ENCODE measurements at regions not wholly inside any gene's neighbourhood (a gene's known extent, or its start where the extent isn't known, plus 50 kb on each side); places are given as distances from the start of the nearest gene placed in this dataset.
"Not testable (repeated sequence)": the region's sequence is repeated elsewhere in the genome, so short reads cannot be mapped to it uniquely, and the experiment has no call there.

DNA sequence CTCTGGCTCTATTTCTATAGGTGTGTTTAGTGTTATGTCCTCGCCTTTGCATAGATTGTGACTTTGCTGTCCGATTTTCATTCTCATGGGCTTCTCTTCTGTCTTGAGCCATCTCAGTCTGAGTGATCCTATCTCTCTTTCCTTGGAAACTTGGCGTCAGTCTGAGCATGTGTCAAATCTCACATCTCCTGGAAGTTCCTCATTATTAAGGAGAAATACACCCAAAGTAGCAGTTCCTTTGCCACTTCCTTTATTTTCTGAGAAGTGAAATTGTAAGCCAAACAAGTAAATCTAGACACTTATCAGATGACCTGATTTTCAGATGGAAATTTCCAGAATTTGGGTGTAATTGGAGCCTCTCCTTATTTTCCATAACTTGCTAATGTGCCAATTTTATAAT, 126.9 kb upstream of the ANKH start:
- DNase-seq (ENCODE audit: low read depth in 4 of 4, low spot score in 3 of 4): no peak

DNA sequence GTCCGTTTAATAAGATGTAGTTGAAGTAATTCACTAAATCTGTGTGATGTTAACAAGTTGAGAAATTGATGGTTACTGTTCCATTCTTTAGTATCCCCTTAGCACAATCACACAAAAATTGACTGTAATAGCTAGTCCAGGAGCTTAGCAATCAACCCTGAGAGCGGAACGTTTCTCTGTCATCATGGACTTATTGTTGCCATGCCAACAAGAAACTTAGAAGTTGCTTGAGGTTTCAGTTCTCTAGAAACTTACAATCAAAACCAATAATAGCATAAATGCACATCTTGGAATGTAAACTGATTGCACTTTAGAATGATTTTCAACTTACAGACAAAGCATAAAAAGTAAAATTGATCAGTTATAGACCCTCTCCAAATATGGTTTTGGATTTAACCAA, 125.4 kb upstream of the ANKH start:
- no peak for DNase-seq (ENCODE audit: low read depth in 4 of 4, low spot score in 3 of 4)

DNA sequence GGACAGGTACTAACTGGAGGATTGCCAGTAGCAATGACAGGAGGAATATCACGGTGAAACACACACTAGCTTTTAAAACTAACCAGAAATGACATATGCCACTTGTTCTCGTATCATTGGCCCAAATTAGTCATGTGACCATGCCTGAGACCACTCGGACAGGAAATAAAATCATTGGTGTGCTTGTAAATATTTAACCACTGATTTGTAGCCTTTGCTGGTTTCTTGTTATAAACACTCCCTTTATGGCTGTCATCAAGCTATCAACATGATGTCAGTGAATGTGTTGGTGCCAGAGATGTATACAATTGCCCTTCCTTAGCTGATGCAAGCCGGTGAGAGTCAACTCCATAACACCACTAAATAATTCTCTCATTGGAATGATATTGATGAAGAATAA, 123.7 kb upstream of the ANKH start:
- DNase-seq (ENCODE audit: low read depth in 4 of 4, low spot score in 3 of 4): no peak

DNA sequence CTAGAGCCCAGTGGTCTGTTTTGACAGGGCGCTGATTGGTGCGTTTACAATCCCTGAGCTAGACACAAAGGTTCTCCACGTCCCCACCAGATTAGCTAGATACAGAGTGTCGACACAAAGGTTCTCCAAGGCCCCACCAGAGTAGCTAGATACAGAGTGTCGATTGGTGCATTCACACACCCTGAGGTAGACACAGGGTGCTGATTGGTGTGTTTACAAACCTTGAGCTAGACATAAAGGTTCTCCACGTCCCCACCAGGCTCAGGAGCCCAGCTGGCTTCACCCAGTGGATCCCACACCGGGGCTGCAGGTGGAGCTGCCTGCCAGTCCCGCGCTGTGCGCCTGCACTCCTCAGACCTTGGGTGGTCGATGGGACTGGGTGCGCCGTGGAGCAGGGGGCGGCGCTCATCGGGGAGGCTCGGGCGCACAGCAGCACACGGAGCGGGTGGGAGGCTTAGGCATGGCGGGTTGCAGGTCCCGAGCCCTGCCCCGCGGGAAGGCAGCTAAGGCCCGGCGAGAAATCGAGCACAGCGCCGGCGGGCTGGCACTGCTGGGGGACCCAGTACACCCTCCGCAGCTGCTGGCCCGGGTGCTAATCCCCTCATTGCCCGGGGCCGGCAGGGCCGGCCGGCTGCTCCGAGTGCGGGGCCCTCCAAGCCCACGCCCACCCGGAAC, 122.0 kb upstream of the ANKH start:
- not testable (repeated sequence) for DNase-seq (ENCODE audit: low read depth in 4 of 4, low spot score in 3 of 4)

DNA sequence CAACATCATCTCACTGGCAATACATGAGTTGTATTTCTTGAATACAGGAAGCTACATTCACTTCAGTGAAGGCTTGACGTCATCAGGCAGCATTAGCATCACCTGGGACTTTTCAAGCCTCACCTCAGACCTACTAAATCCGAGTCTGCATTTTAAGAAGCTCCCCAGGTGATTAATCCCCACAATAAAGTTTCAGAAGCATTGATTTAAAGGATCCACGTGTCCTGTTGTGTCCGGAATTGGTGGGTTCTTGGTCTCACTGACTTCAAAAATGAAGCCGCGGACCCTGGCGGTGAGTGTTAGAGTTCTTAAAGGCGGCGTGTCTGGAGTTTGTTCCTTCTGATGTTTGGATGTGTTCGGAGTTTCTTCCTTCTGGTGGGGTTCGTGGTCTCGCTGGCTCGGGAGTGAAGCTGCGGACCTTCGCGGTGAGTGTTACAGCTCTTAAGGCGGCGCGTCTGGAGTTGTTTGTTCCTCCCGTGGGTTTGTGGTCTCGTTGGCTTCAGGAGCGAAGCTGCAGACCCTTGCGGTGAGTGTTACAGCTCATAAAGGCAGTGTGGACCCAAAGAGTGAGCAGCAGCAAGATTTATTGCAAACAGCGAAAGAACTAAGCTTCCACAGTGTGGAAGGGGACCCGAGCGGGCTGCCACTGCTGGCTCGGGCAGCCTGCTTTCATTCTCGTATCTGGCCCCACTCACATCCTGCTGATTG, 121.3 kb upstream of the ANKH start:
- DNase-seq (ENCODE audit: low read depth in 4 of 4, low spot score in 3 of 4): not testable (repeated sequence)

- no peak for DNase-seq (ENCODE audit: low read depth in 4 of 4, low spot score in 3 of 4)
Observed at GRCh38 chr5:14988223-14988622, 116.6 kb upstream of the ANKH start.

DNA sequence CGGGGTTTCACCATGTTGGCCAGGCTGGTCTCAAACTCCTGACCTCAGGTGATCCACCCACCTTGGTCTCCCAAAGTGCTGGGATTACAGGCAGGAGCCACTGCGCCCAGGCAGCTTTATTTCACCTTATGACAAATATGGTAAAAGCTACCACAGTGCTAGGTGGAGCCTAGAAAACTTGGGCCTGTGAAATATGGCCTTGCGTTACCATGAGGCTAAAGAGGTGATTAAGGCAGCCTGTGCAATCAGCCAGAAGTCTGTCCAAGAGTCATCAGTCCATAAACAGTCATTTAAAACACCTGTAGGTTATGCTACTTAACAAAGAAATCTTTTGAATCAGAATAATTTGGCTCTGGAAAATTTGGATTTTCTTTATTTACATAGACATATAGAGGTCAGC, 114.8 kb upstream of the ANKH start:
- DNase-seq (ENCODE audit: low read depth in 4 of 4, low spot score in 3 of 4): no peak

- DNase-seq (ENCODE audit: low read depth in 4 of 4, low spot score in 3 of 4): no peak
Observed at GRCh38 chr5:14983666-14984441, 112.3 kb upstream of the ANKH start.

- DNase-seq (ENCODE audit: low read depth in 4 of 4, low spot score in 3 of 4): no peak
Observed at GRCh38 chr5:14980698-14981097, 109.1 kb upstream of the ANKH start.

GRCh38 chr5:14977058-14977685, 105.6 kb upstream of the ANKH start:
- DNase-seq (ENCODE audit: low read depth in 4 of 4, low spot score in 3 of 4): no peak

- DNase-seq (ENCODE audit: low read depth in 4 of 4, low spot score in 3 of 4): peak in 2 of 4 donors; percentile 20 to 25
Observed at GRCh38 chr5:14976486-14976885, 104.9 kb upstream of the ANKH start.

DNA sequence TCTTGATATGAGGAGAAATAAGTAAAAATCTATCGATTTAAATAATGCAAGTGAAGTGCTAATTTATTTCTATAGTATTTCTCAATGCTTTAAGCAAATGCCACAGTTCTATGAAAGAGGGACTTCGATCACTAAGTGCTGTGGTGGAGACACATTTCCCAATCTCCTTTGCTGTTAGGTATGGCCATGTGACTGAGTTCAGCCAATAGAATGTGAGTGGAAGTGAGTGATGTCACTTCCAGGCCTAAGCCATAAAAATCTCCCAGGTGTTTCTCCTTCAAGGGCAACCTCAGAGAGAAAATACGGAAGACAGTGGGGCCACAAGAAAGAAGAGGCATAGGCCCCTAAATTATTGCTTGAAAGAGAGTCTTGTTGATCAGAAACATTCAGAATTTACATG, 100.3 kb upstream of the ANKH start:
- DNase-seq (ENCODE audit: low read depth in 4 of 4, low spot score in 3 of 4): no peak

GRCh38 chr5:14968796-14969195, 97.2 kb upstream of the ANKH start:
- no peak for DNase-seq (ENCODE audit: low read depth in 4 of 4, low spot score in 3 of 4)

GRCh38 chr5:14967166-14967565, 95.6 kb upstream of the ANKH start:
- no peak for DNase-seq (ENCODE audit: low read depth in 4 of 4, low spot score in 3 of 4)

DNA sequence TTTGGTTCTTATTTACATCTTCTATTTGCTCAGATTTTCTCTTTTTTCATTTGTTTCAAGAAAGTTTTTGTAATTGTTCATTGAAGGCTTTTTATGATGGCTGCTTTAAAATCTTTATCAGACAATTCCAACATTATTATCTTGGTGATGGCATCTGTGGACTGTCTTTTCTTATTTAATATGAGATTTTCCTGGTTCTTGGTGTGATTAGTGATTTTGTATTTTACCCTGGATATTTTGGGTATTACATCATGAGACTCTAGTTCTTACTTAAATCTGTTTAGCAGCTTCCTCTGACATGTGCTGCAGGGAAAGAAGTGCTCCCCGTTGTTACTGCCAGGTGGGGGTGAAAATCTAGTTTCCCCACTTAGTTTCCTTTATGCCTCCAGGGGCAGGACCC, 94.2 kb upstream of the ANKH start:
- no peak for DNase-seq (ENCODE audit: low read depth in 4 of 4, low spot score in 3 of 4)

DNA sequence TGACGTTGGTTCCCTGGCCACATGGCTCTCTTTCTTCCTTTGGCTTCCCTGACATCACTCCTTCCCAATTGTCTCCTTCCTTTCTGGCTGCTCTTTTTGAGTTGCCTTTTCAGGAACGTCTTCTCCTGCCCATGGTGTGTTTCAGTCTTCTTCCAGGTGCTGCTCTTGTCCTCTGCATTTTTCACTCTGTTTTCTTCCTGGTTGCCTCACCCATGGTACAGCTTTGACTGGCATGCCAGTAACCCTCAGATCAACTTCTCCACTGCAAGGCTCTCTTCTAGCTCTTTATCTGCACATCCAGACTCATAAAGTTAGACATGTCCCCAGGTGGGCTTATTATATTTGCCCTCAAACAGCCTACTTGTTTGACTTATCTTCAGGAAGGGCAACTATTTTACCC, 91.0 kb upstream of the ANKH start:
- DNase-seq (ENCODE audit: low read depth in 4 of 4, low spot score in 3 of 4): no peak

GRCh38 chr5:14960120-14960462, 88.5 kb upstream of the ANKH start:
- DNase-seq (ENCODE audit: low read depth in 4 of 4, low spot score in 3 of 4): no peak

- DNase-seq (ENCODE audit: low read depth in 4 of 4, low spot score in 3 of 4): no peak
Observed at GRCh38 chr5:14959399-14960119, 88.0 kb upstream of the ANKH start.

- DNase-seq (ENCODE audit: low read depth in 4 of 4, low spot score in 3 of 4): no peak
Observed at GRCh38 chr5:14958188-14958587, 86.6 kb upstream of the ANKH start.

DNA sequence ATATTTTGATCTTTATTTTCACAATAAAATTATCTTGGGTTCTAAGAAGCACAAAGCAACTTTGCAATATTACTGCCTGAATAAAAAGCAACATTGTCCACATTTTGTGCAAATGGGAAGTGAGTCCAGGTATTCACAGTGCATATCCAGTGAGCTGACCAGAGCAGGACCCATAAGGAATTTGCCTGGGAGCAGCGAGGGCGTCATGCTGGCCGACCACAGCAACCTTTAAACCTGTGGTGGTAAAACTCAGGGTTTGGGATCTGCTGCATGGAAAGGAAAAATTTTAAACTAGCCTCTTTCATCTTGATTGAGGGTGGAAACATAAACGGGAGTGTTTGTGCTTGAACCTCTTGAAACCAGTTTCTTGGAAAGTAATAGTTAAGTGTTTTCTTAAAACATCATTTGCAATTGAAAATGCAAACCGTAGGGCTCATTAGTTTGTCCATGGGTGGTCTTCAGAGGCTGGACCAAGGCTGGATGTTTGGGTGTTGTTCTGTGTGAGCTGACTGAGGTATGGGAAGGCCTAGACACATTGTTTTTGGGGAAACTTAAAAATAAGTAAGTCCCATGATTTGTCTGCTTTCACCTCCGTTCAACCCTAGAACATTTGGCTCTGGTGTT, 85.0 kb upstream of the ANKH start:
- no peak for DNase-seq (ENCODE audit: low read depth in 4 of 4, low spot score in 3 of 4)
